HG03045 (cell line): ENCODE measurements at regions not wholly inside any gene's neighbourhood (a gene's known extent, or its start where the extent isn't known, plus 50 kb on each side); places are given as distances from the start of the nearest gene placed in this dataset.
"Not testable (repeated sequence)": the region's sequence is repeated elsewhere in the genome, so short reads cannot be mapped to it uniquely, and the experiment has no call there.

Experiments
- ATAC-seq: cut with Tn5 transposase; IDR thresholded peaks from one replicate; pipeline ENCODE4 v1.9.1; 2021; ENCODE audit warnings: mild to moderate bottlenecking, moderate library complexity; ENCODE audit not compliant: unreplicated experiment

- ATAC-seq = no peak
Measured at GRCh38 chr14:105979446-105979845, 453.1 kb downstream of the TMEM121 start.

GRCh38 chr14:105980224-105980623 lies 453.8 kb downstream of the TMEM121 start:
- ATAC-seq = no peak

- ATAC-seq = not testable (repeated sequence)
Measured at GRCh38 chr14:105981517-105982302, 455.3 kb downstream of the TMEM121 start.

DNA sequence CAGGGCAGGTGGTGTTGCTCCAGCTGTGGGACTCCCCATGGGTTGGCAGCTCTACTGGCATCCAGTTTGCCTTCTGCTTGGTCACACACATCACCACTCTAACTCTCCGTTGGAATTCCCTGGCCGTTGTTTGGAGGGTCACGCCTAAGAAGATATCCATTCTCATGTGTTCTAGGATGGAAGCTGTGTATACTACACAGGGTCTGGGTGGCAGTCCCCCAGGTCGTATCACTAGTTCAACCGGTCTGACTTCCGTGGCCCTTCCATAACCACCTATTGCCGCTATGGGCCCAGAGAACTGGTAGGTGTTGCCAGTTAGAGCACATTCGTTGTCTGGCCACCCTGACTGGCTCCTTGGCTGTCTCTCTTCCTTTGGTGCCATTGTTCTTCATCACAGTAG lies 456.3 kb downstream of the TMEM121 start:
- ATAC-seq = no peak

- no peak for ATAC-seq
Measured at GRCh38 chr14:105986894-105987284, 460.5 kb downstream of the TMEM121 start.

- no peak for ATAC-seq
Measured at GRCh38 chr14:105987563-105987962, 461.2 kb downstream of the TMEM121 start.

GRCh38 chr14:105989566-105990302 lies 463.4 kb downstream of the TMEM121 start:
- ATAC-seq = no peak

DNA sequence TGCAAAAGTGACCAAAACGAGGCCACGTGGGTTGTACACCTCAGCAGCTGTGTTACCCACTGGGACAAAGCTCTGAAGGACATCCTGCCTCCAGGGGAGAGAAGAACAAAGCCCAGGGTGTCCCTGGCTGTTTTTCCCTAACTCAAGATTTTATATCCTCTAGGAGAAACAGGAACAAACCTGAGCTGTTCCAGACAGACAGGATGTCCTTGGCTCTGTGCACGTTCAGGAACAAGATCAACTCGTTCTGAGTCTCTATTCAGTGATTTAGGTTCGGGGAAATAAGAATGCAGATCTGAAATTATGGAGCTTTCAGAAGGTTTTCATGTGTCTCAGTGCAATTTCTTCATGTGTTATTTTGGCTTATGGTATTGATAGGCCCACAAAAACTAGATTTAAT lies 465.3 kb downstream of the TMEM121 start:
- ATAC-seq = not testable (repeated sequence)

DNA sequence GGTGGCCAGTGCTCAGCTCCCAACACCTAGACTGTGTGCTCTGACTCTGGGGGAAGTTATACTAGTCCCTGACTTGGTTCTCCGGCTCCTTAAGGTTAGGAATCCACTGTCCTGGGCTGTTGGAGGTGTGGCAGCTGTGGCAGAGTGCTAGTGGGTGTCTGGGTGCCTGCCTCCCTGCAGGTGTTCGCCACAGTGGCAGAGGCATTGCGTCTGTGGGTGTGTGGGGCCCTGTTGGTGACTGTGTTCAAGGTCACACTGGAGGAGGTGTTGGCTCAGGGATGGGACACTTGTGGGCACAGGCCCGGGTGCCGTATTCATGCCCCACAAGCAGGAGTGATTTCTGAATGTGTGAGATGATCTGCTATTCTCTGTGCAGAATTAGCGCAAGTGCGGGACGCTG lies 467.4 kb downstream of the TMEM121 start:
- ATAC-seq = no peak

DNA sequence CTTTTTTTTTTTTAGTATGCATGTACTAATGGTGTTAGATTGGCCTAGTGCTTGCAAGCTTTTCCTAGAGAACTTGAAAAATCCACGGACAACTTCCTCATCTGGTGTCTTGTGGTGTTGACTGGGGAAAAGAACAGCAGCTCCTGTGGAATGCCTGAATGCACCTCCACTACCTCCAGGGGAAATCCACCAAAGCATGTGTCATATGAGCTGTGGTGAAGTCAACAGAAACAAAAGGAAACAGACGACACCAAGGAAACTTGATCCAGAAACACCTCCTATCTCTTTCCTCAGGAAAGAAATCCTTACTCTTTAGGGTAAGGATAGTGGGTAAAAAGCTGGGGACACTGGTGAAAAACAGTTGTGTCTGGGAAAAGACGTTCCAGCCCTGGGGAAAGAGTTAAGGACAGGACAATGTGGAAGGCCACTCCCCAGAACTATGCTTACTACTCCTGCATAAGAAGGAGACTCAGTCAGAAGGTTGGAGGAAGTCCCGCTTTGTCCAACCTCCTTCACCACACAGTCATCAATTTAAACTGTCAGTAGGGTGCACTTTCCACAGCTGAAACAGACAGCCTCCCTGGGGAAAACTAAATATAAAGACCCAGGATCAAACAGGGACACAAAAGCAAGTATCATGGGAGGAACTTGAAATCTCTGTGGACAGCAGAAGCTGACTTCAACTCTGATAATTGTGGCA lies 468.8 kb downstream of the TMEM121 start:
- not testable (repeated sequence) for ATAC-seq

GRCh38 chr14:105998597-105998996 lies 472.2 kb downstream of the TMEM121 start:
- ATAC-seq = not testable (repeated sequence)

GRCh38 chr14:105999361-106000028 lies 473.1 kb downstream of the TMEM121 start:
- peak; percentile 86 for ATAC-seq

DNA sequence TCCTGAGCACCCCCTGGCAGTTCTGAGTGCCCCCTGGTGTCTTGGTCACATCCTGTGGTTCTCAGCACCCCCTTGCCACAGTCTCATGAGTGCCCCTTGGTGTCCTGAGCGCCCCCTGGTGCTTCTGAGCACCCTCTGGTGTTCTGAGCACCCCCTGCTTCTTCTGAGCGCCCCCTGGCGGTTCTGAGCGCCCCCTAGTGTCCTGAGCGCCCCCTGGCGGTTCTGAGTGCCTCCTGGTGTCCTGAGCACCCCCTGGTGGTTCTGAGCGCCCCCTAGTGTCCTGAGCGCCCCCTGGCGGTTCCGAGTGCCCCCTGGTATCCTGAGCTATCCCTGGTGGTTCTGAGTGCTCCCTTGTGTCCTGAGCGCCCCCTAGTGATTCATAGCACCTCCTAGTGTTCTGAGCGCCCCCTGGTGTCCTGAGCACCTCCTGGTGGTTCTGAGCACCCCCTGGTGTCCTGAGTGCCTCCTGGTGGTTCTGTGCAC lies 473.7 kb downstream of the TMEM121 start:
- peak; percentile 31 for ATAC-seq

GRCh38 chr14:106001277-106001676 lies 474.9 kb downstream of the TMEM121 start:
- not testable (repeated sequence) for ATAC-seq

DNA sequence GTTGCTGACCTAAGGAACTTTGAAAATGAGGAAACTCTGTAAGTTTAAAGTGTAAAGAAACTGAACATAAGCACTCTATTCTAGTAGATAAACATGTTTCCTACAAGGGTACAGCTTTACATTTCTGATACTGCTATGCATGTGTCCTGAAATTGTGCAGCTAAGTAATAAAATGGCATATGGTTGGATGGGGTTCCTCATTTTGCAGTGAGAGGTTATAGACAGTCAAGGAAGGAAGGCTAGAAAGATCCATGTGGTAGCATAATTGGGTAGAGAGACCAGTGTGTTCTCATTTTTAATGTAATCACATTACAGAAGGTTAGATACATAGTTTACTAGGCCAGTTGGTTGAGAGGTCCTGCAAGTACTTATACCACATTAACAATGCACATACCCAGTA lies 477.0 kb downstream of the TMEM121 start:
- ATAC-seq = no peak

- not testable (repeated sequence) for ATAC-seq
Measured at GRCh38 chr14:106004937-106005795, 478.8 kb downstream of the TMEM121 start.

DNA sequence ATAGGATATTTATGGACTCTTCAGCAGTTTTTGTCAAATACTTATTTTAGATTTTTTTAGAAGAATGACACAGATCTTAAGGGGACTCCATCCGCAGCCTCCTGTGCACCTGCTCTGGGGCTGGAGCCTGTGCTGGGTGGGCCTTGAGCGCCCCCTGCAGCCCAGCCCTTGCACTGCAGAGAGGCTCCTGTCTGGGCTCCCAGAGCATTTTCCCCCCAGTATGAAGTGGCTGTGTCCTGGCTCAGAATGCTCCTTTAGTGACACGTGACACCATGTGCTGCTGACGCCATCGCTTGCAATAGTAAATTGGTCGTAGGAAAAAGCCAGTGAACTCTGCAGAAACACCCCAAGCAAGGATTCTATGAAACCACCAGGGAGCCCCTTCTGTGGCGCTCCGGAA lies 479.7 kb downstream of the TMEM121 start:
- not testable (repeated sequence) for ATAC-seq

GRCh38 chr14:106006716-106007115 lies 480.3 kb downstream of the TMEM121 start:
- ATAC-seq = not testable (repeated sequence)

- ATAC-seq = no peak
Measured at GRCh38 chr14:106010783-106011182, 484.4 kb downstream of the TMEM121 start.
